Neural progenitor cell (in vitro differentiated cells): ENCODE measurements at regions not wholly inside any gene's neighbourhood (a gene's known extent, or its start where the extent isn't known, plus 50 kb on each side); places are given as distances from the start of the nearest gene placed in this dataset.

Source experiments
- EZH2phosphoT487 ChIP-seq: fragments of 200-600 bp; sonication (generic); IDR thresholded peaks from 2 replicates; pipeline ENCODE4 v1.6.1; 2017; ENCODE audit warnings: antibody characterized with exemption
- TF ChIP-seq, protein P1 (sequence below): fragments of 200-600 bp; sonication (generic); IDR thresholded peaks from 2 replicates; pipeline ENCODE4 v1.5.1; 2017; ENCODE audit warnings: antibody characterized with exemption, mild to moderate bottlenecking

GRCh38 chr1:86296305-86297205 lies 99.6 kb downstream of the ODF2L start:
- TF ChIP-seq, protein P1, sequence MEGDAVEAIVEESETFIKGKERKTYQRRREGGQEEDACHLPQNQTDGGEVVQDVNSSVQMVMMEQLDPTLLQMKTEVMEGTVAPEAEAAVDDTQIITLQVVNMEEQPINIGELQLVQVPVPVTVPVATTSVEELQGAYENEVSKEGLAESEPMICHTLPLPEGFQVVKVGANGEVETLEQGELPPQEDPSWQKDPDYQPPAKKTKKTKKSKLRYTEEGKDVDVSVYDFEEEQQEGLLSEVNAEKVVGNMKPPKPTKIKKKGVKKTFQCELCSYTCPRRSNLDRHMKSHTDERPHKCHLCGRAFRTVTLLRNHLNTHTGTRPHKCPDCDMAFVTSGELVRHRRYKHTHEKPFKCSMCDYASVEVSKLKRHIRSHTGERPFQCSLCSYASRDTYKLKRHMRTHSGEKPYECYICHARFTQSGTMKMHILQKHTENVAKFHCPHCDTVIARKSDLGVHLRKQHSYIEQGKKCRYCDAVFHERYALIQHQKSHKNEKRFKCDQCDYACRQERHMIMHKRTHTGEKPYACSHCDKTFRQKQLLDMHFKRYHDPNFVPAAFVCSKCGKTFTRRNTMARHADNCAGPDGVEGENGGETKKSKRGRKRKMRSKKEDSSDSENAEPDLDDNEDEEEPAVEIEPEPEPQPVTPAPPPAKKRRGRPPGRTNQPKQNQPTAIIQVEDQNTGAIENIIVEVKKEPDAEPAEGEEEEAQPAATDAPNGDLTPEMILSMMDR, result no peak
- no peak for TF ChIP-seq EZH2phosphoT487
